ENCODE measurements at regions not wholly inside any gene's neighbourhood (a gene's known extent, or its start where the extent isn't known, plus 50 kb on each side); places are given as distances from the start of the nearest gene placed in this dataset.

GRCh38 chr7:54856856-54857255, 97.8 kb upstream of the SEC61G start:
- DNase-seq = no peak

- DNase-seq = no peak
These were observed 98.3 kb upstream of the SEC61G start for GRCh38 chr7:54857294-54857693.

GRCh38 chr7:54858008-54858692, 99.1 kb upstream of the SEC61G start:
- no peak for DNase-seq

- DNase-seq = no peak
These were observed 100.1 kb upstream of the SEC61G start for GRCh38 chr7:54859066-54859465.

- DNase-seq = no peak
These were observed 100.5 kb upstream of the SEC61G start for GRCh38 chr7:54859545-54859944.

- DNase-seq = no peak
These were observed 101.2 kb upstream of the SEC61G start for GRCh38 chr7:54860003-54860775.

GRCh38 chr7:54860843-54861242, 101.8 kb upstream of the SEC61G start:
- DNase-seq = no peak

GRCh38 chr7:54864663-54865062, 105.7 kb upstream of the SEC61G start:
- no peak for DNase-seq

- DNase-seq = no peak
These were observed 110.5 kb upstream of the SEC61G start for GRCh38 chr7:54869523-54869922.

GRCh38 chr7:54874804-54875203, 115.8 kb upstream of the SEC61G start:
- no peak for DNase-seq

- DNase-seq = no peak
These were observed 118.7 kb upstream of the SEC61G start for GRCh38 chr7:54877683-54878082.

GRCh38 chr7:54878339-54878738, 119.3 kb upstream of the SEC61G start:
- DNase-seq = no peak

GRCh38 chr7:54879776-54880175, 120.8 kb upstream of the SEC61G start:
- DNase-seq = no peak

- DNase-seq = no peak
These were observed 121.4 kb upstream of the SEC61G start for GRCh38 chr7:54880326-54880989.

GRCh38 chr7:54881816-54882520, 123.0 kb upstream of the SEC61G start:
- no peak for DNase-seq

GRCh38 chr7:54882694-54883093, 123.7 kb upstream of the SEC61G start:
- DNase-seq = no peak

- no peak for DNase-seq
These were observed 124.6 kb upstream of the SEC61G start for GRCh38 chr7:54883576-54883975.

- DNase-seq = no peak
These were observed 126.3 kb upstream of the SEC61G start for GRCh38 chr7:54885285-54885684.

GRCh38 chr7:54888067-54888733, 129.2 kb upstream of the SEC61G start:
- DNase-seq = peak; percentile 71

- no peak for DNase-seq
These were observed 129.7 kb upstream of the SEC61G start for GRCh38 chr7:54888734-54889082.

- no peak for DNase-seq
These were observed 120.9 kb upstream of the EGFR start for GRCh38 chr7:54897891-54898290.

- DNase-seq = no peak
These were observed 120.0 kb upstream of the EGFR start for GRCh38 chr7:54898659-54899340.
